GM23248 (cell line): ENCODE measurements at regions not wholly inside any gene's neighbourhood (a gene's known extent, or its start where the extent isn't known, plus 50 kb on each side); places are given as distances from the start of the nearest gene placed in this dataset.

Experiments
- EZH2 ChIP-seq: fragments of 200-600 bp; sonication (generic); IDR thresholded peaks from 2 replicates; pipeline ENCODE4 v1.6.1; 2018; ENCODE audit warnings: antibody characterized with exemption, mild to moderate bottlenecking; ENCODE audit not compliant: insufficient read depth, poor library complexity, severe bottlenecking
- EZH2phosphoT487 ChIP-seq: fragments of 200-600 bp; sonication (generic); IDR thresholded peaks from 2 replicates; pipeline ENCODE4 v1.6.1; 2018; ENCODE audit warnings: antibody characterized with exemption, moderate library complexity, mild to moderate bottlenecking, low read depth; ENCODE audit not compliant: insufficient read depth

GRCh38 chr11:90476442-90477007, 253.7 kb upstream of the CHORDC1 start:
- no peak for TF ChIP-seq EZH2phosphoT487
- no peak for TF ChIP-seq EZH2
